PC-9 (cell line): ENCODE measurements at regions not wholly inside any gene's neighbourhood (a gene's known extent, or its start where the extent isn't known, plus 50 kb on each side); places are given as distances from the start of the nearest gene placed in this dataset.

Experiments used
- BruUV-seq: library from RNA; stranded (reverse); fragments of 400-500 nt; replicated peaks from 2 replicates; lab custom pipeline; 2021; lab: Mats Ljungman, UMichigan
- CTCF ChIA-PET: fragments of 300-600 bp; sonication (Branson Sonifier 250); formaldehyde crosslinking; loops from one replicate; lab custom pipeline; 2022; ENCODE audit warnings: antibody characterized with exemption; lab: Charles Lee
- POLR2A ChIA-PET: fragments of 300-600 bp; sonication (Branson Sonifier 250); formaldehyde crosslinking; loops from one replicate; lab custom pipeline; 2022; ENCODE audit warnings: antibody characterized with exemption; ENCODE audit not compliant: unreplicated experiment; lab: Charles Lee
- DNase-seq, 2 experiments: peaks; one replicate each; pipeline versions ENCODE4 v3.0.0 to v3.0.0-alpha.2; 2015 to 2022; ENCODE audit warnings: mixed read lengths in 1 of 2
- H2AFZ ChIP-seq: fragments of 200-600 bp; sonication (generic); 2 replicates; pipeline ENCODE4 v1.8.1; 2017; ENCODE audit warnings: antibody characterized with exemption
- H3F3A ChIP-seq: fragments of 200-600 bp; sonication (generic); 2 replicates; pipeline ENCODE4 v1.8.1; 2017; ENCODE audit warnings: antibody characterized with exemption, mild to moderate bottlenecking, low read depth; ENCODE audit not compliant: insufficient read depth
- H3K27ac ChIP-seq: fragments of 200-600 bp; sonication (generic); 2 replicates; pipeline ENCODE4 v1.6.1; 2016; ENCODE audit warnings: mixed run types
- H3K27me3 ChIP-seq: fragments of 200-600 bp; sonication (generic); 2 replicates; pipeline ENCODE4 v1.6.1; 2016; ENCODE audit warnings: low read depth, mixed run types; ENCODE audit not compliant: insufficient read depth
- H3K36me3 ChIP-seq: fragments of 200-600 bp; sonication (generic); 2 replicates; pipeline ENCODE4 v1.6.1; 2016; ENCODE audit warnings: low read depth, mixed run types
- H3K4me1 ChIP-seq: fragments of 200-600 bp; sonication (generic); replicated peaks from 2 replicates; pipeline ENCODE4 v1.6.1; 2016; ENCODE audit warnings: mixed run types; ENCODE audit not compliant: insufficient read depth
- H3K4me2 ChIP-seq: fragments of 200-600 bp; sonication (generic); 2 replicates; pipeline ENCODE4 v1.6.1; 2017; ENCODE audit warnings: mixed run types
- H3K4me3 ChIP-seq: fragments of 200-600 bp; sonication (generic); 2 replicates; pipeline ENCODE4 v1.6.1; 2016; ENCODE audit warnings: mixed run types
- H3K79me2 ChIP-seq: fragments of 200-600 bp; sonication (generic); 2 replicates; pipeline ENCODE4 v1.6.1; 2017; ENCODE audit warnings: low read depth, mixed run types
- H3K9me2 ChIP-seq: fragments of 200-600 bp; sonication (generic); 2 replicates; pipeline ENCODE4 v1.8.1; 2017; ENCODE audit warnings: mild to moderate bottlenecking; ENCODE audit not compliant: insufficient read depth
- H3K9me3 ChIP-seq: fragments of 200-600 bp; sonication (generic); 2 replicates; pipeline ENCODE4 v1.8.1; 2016; ENCODE audit warnings: low read depth; ENCODE audit not compliant: insufficient read depth
- H4K20me1 ChIP-seq: fragments of 200-600 bp; sonication (generic); 2 replicates; pipeline ENCODE4 v1.8.1; 2017; ENCODE audit not compliant: insufficient read depth
- CTCF ChIP-seq: fragments of 200-600 bp; sonication (generic); conservative IDR thresholded peaks from 2 replicates; pipeline ENCODE4 v1.6.1; 2017; ENCODE audit warnings: mixed run types, antibody characterized with exemption, mild to moderate bottlenecking, moderate library complexity
- EZH2 ChIP-seq: fragments of 200-600 bp; sonication (generic); IDR thresholded peaks from 2 replicates; pipeline ENCODE4 v1.8.0; 2017; ENCODE audit warnings: antibody characterized with exemption, low read depth
- intact Hi-C: fragments of 100-400 bp; cut with micrococcal nuclease; formaldehyde crosslinking; loops from one replicate; pipeline ENCODE4 v1.10.0; 2022; ENCODE audit not compliant: unreplicated experiment

GRCh38 chr3:16102187-16102561 lies 72.3 kb upstream of the GALNT15 start:
- TSS peak; percentile 93 for BruUV-seq
- H3K27me3 ChIP-seq: no peaks in the 10 kb centered on the region
- H3K4me3 ChIP-seq: peak overlapping the region; percentile 20; the same call in 1 of the 2 replicates
- CTCF ChIA-PET: no interaction called here
- H2AFZ ChIP-seq: peak overlapping the region; percentile 68
- H3F3A ChIP-seq: peaks cover 15% of the 10 kb centered on the region
- no peak for DNase-seq
- H3K4me1 ChIP-seq: peaks cover 11% of the 10 kb centered on the region
- no peaks in the 10 kb centered on the region for H4K20me1 ChIP-seq
- intact Hi-C loops: no loop called here
- TF ChIP-seq CTCF: no peak
- no peak for TF ChIP-seq EZH2
- no peaks in the 10 kb centered on the region for H3K79me2 ChIP-seq
- no peaks in the 10 kb centered on the region for H3K9me2 ChIP-seq
- peak overlapping the region; percentile 94 for H3K27ac ChIP-seq
- peak overlapping the region; percentile 63 for H3K4me2 ChIP-seq
- peaks cover 25% of the 10 kb centered on the region for H3K9me3 ChIP-seq
- POLR2A ChIA-PET: no interaction called here
- H3K36me3 ChIP-seq: no peaks in the 10 kb centered on the region

GRCh38 chr3:16102905-16103364 lies 71.5 kb upstream of the GALNT15 start:
- BruUV-seq: no TSS peak
- intact Hi-C loops: no loop called here
- CTCF ChIA-PET: no interaction called here

DNA sequence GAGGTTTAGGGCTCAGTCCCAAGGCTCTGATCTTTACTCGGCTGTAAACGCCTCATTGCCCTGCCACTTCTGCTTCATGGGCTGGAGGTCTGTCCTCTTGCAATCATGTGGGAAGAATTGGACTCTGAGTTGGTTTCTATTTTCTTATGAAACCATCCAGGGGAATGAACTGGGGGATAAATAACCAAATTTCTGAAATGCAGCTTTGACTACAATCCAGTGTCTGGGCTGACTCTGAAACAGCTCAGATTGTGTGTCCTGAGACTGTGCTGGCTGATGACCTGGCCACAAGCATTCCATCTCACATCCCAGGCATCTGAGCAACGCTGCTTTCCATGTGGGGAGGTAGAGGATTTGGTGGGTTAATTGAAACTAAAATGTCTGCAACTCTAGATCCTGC lies 71.0 kb upstream of the GALNT15 start:
- intact Hi-C loops: no loop called here
- Histone ChIP-seq H3K27me3 (no peaks in the 10 kb centered on the region), H3K9me2 (no peaks in the 10 kb centered on the region), H3K4me2 (no peak overlapping the region), H3K79me2 (no peaks in the 10 kb centered on the region), H3K4me3 (no peak overlapping the region), H3F3A (peaks cover 15% of the 10 kb centered on the region), H3K36me3 (no peaks in the 10 kb centered on the region), H3K9me3 (peaks cover 25% of the 10 kb centered on the region), H2AFZ (no peak overlapping the region), H3K27ac (no peak overlapping the region), H3K4me1 (peaks cover 11% of the 10 kb centered on the region), H4K20me1 (no peaks in the 10 kb centered on the region)
- ChIA-PET POLR2A (no interaction called here), CTCF (no interaction called here)
- TF ChIP-seq EZH2: no peak
- no TSS peak for BruUV-seq
- DNase-seq: no peak

More at GRCh38 chr3:16102905-16103364, 71.5 kb upstream of the GALNT15 start:
- Histone ChIP-seq H3K4me3 (no peak overlapping the region), H3K9me2 (no peaks in the 10 kb centered on the region), H3K36me3 (no peaks in the 10 kb centered on the region), H4K20me1 (no peaks in the 10 kb centered on the region), H2AFZ (no peak overlapping the region), H3K4me1 (peaks cover 11% of the 10 kb centered on the region), H3K79me2 (no peaks in the 10 kb centered on the region), H3K4me2 (no peak overlapping the region), H3K27ac (no peak overlapping the region), H3K27me3 (no peaks in the 10 kb centered on the region), H3F3A (peaks cover 15% of the 10 kb centered on the region), H3K9me3 (peaks cover 25% of the 10 kb centered on the region)
- DNase-seq: no peak
- TF ChIP-seq CTCF (no peak), EZH2 (no peak)
- POLR2A ChIA-PET: no interaction called here

DNA sequence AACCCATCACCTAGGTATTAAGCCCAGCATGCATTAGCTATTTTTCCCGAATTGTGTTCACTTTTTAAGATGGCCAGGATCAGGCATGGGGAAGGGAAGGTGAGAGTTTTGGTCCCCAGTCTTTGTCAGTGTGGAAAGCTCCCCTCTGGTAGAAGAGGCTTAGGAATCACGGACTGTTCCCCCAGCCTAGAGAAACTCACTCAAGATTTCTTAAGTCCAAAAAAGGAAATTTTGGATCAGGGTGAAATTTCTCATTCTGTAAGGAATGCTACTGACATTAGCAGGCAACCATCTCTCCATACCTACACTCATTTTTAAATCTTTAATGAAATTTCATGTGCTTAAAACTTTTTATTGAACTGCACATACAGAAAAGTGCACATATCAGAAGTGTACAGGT lies 70.3 kb upstream of the GALNT15 start:
- H4K20me1 ChIP-seq: no peaks in the 10 kb centered on the region
- TF ChIP-seq EZH2 (no peak), CTCF (no peak)
- peaks cover 15% of the 10 kb centered on the region for H3F3A ChIP-seq
- H3K4me3 ChIP-seq: no peak overlapping the region
- ChIA-PET CTCF (no interaction called here), POLR2A (no interaction called here)
- peaks cover 11% of the 10 kb centered on the region for H3K4me1 ChIP-seq
- H3K27ac ChIP-seq: no peak overlapping the region
- H3K27me3 ChIP-seq: no peaks in the 10 kb centered on the region
- no peak overlapping the region for H3K4me2 ChIP-seq
- peaks cover 24% of the 10 kb centered on the region for H3K9me3 ChIP-seq
- H3K79me2 ChIP-seq: no peaks in the 10 kb centered on the region
- no peak for DNase-seq
- no TSS peak for BruUV-seq
- H3K9me2 ChIP-seq: no peaks in the 10 kb centered on the region
- H2AFZ ChIP-seq: no peak overlapping the region
- no peaks in the 10 kb centered on the region for H3K36me3 ChIP-seq
- intact Hi-C loops: no loop called here
